Fibroblast of lung (primary cell): ENCODE measurements at regions not wholly inside any gene's neighbourhood (a gene's known extent, or its start where the extent isn't known, plus 50 kb on each side); places are given as distances from the start of the nearest gene placed in this dataset.

ENCODE experiments used
- DNase-seq, 2 donors: peaks; one replicate each; pipeline versions ENCODE4 v3.0.0 to v3.0.0-alpha.2; 2010; ENCODE audit warnings: low read depth in 2 of 2
- H2AFZ ChIP-seq: 2 replicates; pipeline ENCODE4 v1.5.1; 2012; ENCODE audit warnings: low read length, control low read depth, inconsistent platforms
- H3K27ac ChIP-seq: 2 replicates; pipeline ENCODE4 v1.5.1; 2011; ENCODE audit warnings: low read length, control low read depth; ENCODE audit not compliant: insufficient read depth
- H3K27me3 ChIP-seq: 2 replicates; pipeline ENCODE4 v1.5.1; 2011; ENCODE audit warnings: mild to moderate bottlenecking, low read length; ENCODE audit not compliant: control insufficient read depth, insufficient read depth
- H3K36me3 ChIP-seq: 2 replicates; pipeline ENCODE4 v1.5.1; 2011; ENCODE audit warnings: low read length; ENCODE audit not compliant: control insufficient read depth, insufficient read depth
- H3K4me1 ChIP-seq: 2 replicates; pipeline ENCODE4 v1.5.1; 2011; ENCODE audit warnings: low read length; ENCODE audit not compliant: control insufficient read depth, insufficient read depth; ENCODE audit errors: extremely low read depth
- H3K4me2 ChIP-seq: 2 replicates; pipeline ENCODE4 v1.5.1; 2011; ENCODE audit warnings: low read length, control low read depth; ENCODE audit not compliant: insufficient read depth; ENCODE audit errors: extremely low read depth
- H3K4me3 ChIP-seq, 4 experiments: fragments of 200-600 bp in 1 of 4; sonication (generic) in 1 of 4; replicated peaks in 1 of 4; 2 replicates each; pipeline ENCODE4 v1.5.1; 2011 to 2016; ENCODE audit warnings: low read length in 4 of 4, low read depth in 3 of 4, mild to moderate bottlenecking in 3 of 4, control low read depth in 2 of 4, inconsistent platforms in 1 of 4, mixed read lengths in 1 of 4; ENCODE audit not compliant: insufficient read depth in 1 of 4; ENCODE audit errors: control extremely low read depth in 1 of 4
- H3K79me2 ChIP-seq: 2 replicates; pipeline ENCODE4 v1.5.1; 2012; ENCODE audit warnings: mild to moderate bottlenecking, low read length, inconsistent platforms; ENCODE audit not compliant: control insufficient read depth, insufficient read depth
- H3K9ac ChIP-seq: 2 replicates; pipeline ENCODE4 v1.5.1; 2011; ENCODE audit warnings: mild to moderate bottlenecking, low read length, control low read depth; ENCODE audit not compliant: insufficient read depth
- H3K9me3 ChIP-seq: 2 replicates; pipeline ENCODE4 v1.5.1; 2012; ENCODE audit warnings: low read depth, low read length; ENCODE audit not compliant: control insufficient read depth, insufficient read depth
- H4K20me1 ChIP-seq: 2 replicates; pipeline ENCODE4 v1.5.1; 2011; ENCODE audit warnings: low read length; ENCODE audit not compliant: control insufficient read depth, insufficient read depth; ENCODE audit errors: extremely low read depth
- CTCF ChIP-seq, 2 donors: IDR thresholded peaks in 1 of 2; conservative IDR thresholded peaks in 1 of 2; 1 replicate in 1 of 2; 2 replicates in 1 of 2; pipeline ENCODE4 v1.5.1; 2011 to 2012; ENCODE audit warnings: low read length in 2 of 2, control low read depth in 1 of 2, inconsistent platforms in 1 of 2, low read depth in 1 of 2, mild to moderate bottlenecking in 1 of 2
- EZH2 ChIP-seq: IDR thresholded peaks from 2 replicates; pipeline ENCODE4 v1.5.1; 2012; ENCODE audit warnings: low read length, control low read depth, mild to moderate bottlenecking; ENCODE audit errors: missing control alignments

DNA sequence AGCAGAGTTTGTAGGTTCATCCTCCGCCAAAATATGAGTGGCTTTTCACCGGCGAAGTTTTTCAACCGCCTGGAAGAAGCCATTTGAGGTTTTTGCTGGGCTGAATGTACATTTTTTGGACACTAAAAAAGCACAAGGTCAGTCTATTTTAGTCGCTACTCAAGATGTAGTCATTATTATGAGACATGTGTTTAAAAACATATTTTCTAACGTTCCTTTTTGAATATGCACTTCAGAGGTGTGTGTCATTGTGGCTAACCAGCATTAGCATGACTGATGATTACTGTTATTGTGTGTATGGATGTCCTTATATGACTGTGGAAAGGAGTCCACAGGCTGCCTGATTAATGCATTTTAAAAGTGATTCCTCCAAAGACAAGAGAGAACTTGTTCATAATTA lies 605.4 kb downstream of the INHBA start:
- Histone ChIP-seq H4K20me1 (no peaks in the 10 kb centered on the region), H3K79me2 (no peaks in the 10 kb centered on the region), H3K4me2 (no peak overlapping the region), H3K36me3 (no peaks in the 10 kb centered on the region), H3K9me3 (no peaks in the 10 kb centered on the region), H3K4me1 (peaks cover 11% of the 10 kb centered on the region), H3K27ac (peak overlapping the region; percentile 94), H2AFZ (peak overlapping the region; percentile 54), H3K9ac (peak overlapping the region; percentile 13), H3K27me3 (no peaks in the 10 kb centered on the region), H3K4me3 (no peak overlapping the region)
- peak; percentile 79 to 99 for DNase-seq
- TF ChIP-seq EZH2 (no peak), CTCF (conservative IDR thresholded peaks at IDR 0.05 in 1 of 2, IDR thresholded peaks at IDR 0.05 in 1 of 2; ENCODE audit: low read depth in 1 of 2, low read length in 2 of 2) (no peak)

GRCh38 chr7:41096917-41097316 lies 606.0 kb downstream of the INHBA start:
- TF ChIP-seq EZH2, result no peak
- Histone ChIP-seq H3K9me3 (no peaks in the 10 kb centered on the region), H3K27me3 (no peaks in the 10 kb centered on the region), H4K20me1 (no peaks in the 10 kb centered on the region), H3K36me3 (no peaks in the 10 kb centered on the region), H2AFZ (peak overlapping the region; percentile 54), H3K4me3 (no peak overlapping the region), H3K4me1 (peaks cover 11% of the 10 kb centered on the region), H3K27ac (peak overlapping the region; percentile 94), H3K79me2 (no peaks in the 10 kb centered on the region), H3K9ac (peak overlapping the region; percentile 13), H3K4me2 (no peak overlapping the region)
- peak; percentile 93 to 100 for DNase-seq

DNA sequence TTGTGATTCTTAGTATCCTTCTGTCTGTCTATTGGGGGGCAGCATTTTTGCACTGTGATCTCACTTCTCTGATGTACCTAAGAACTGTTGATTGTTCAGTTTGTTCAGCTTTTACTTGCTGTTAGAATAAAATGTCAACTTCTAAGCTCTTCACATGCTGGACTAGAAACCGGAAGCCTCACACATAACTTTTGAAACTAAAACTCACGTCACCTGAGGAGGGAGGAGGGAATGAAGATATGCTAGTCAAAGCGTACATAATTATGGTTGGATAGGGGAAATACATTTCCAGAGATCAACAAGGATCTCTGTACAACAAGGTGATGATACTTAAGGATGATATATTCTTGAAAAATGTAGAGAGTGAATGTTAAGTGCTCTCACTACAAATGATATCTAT lies 609.7 kb downstream of the INHBA start:
- TF ChIP-seq CTCF (conservative IDR thresholded peaks at IDR 0.05 in 1 of 2, IDR thresholded peaks at IDR 0.05 in 1 of 2; ENCODE audit: low read depth in 1 of 2, low read length in 2 of 2), result no peak
- TF ChIP-seq EZH2, result no peak
- H3K27me3 ChIP-seq, result no peaks in the 10 kb centered on the region
- H4K20me1 ChIP-seq, result no peaks in the 10 kb centered on the region
- no peaks in the 10 kb centered on the region for H3K9me3 ChIP-seq
- H3K27ac ChIP-seq, result no peak overlapping the region
- H3K4me2 ChIP-seq, result no peak overlapping the region
- H3K4me3 ChIP-seq, result no peak overlapping the region
- H3K36me3 ChIP-seq, result no peaks in the 10 kb centered on the region
- no peak overlapping the region for H3K9ac ChIP-seq
- peaks cover 10% of the 10 kb centered on the region for H3K4me1 ChIP-seq
- no peaks in the 10 kb centered on the region for H3K79me2 ChIP-seq
- no peak overlapping the region for H2AFZ ChIP-seq
- no peak for DNase-seq
